HG03432 (cell line): ENCODE measurements at regions not wholly inside any gene's neighbourhood (a gene's known extent, or its start where the extent isn't known, plus 50 kb on each side); places are given as distances from the start of the nearest gene placed in this dataset.
A peak's percentile ranks its signal among the peaks of the same experiment; 100 is the strongest.

Experiments
- ATAC-seq: cut with Tn5 transposase; IDR thresholded peaks from one replicate; pipeline ENCODE4 v1.9.1; 2021; ENCODE audit warnings: mild to moderate bottlenecking, moderate library complexity; ENCODE audit not compliant: unreplicated experiment

GRCh38 chr2:82665691-82666090 is 1793.4 kb downstream of the SUCLG1 start:
- no peak for ATAC-seq

- ATAC-seq, result no peak
Observed at GRCh38 chr2:82657106-82657505, 1802.0 kb downstream of the SUCLG1 start.

- ATAC-seq, result no peak
Observed at GRCh38 chr2:82656420-82656819, 1802.7 kb downstream of the SUCLG1 start.

- ATAC-seq, result no peak
Observed at GRCh38 chr2:82652117-82652516, 1807.0 kb downstream of the SUCLG1 start.

- ATAC-seq, result no peak
Observed at GRCh38 chr2:82650038-82650437, 1809.0 kb downstream of the SUCLG1 start.

- no peak for ATAC-seq
Observed at GRCh38 chr2:82641598-82642180, 1817.4 kb downstream of the SUCLG1 start.

- ATAC-seq, result no peak
Observed at GRCh38 chr2:82636402-82637020, 1822.6 kb downstream of the SUCLG1 start.

GRCh38 chr2:82599021-82599420 is 1860.1 kb downstream of the SUCLG1 start:
- ATAC-seq, result no peak

- no peak for ATAC-seq
Observed at GRCh38 chr2:82596581-82596980, 1862.5 kb downstream of the SUCLG1 start.

GRCh38 chr2:82591718-82592117 is 1867.4 kb downstream of the SUCLG1 start:
- ATAC-seq, result no peak

GRCh38 chr2:82576656-82577055 is 1882.4 kb downstream of the SUCLG1 start:
- no peak for ATAC-seq

- peak; percentile 85 for ATAC-seq
Observed at GRCh38 chr2:82539280-82539621, 1919.8 kb downstream of the SUCLG1 start.

GRCh38 chr2:82538590-82539279 is 1920.3 kb downstream of the SUCLG1 start:
- peak; percentile 12 for ATAC-seq

GRCh38 chr2:82528288-82528687 is 1930.8 kb downstream of the SUCLG1 start:
- ATAC-seq, result no peak

GRCh38 chr2:82527124-82527523 is 1932.0 kb downstream of the SUCLG1 start:
- no peak for ATAC-seq

- ATAC-seq, result no peak
Observed at GRCh38 chr2:82526277-82526676, 1932.8 kb downstream of the SUCLG1 start.

GRCh38 chr2:82525744-82526143 is 1933.3 kb downstream of the SUCLG1 start:
- no peak for ATAC-seq

GRCh38 chr2:82524826-82525225 is 1934.3 kb downstream of the SUCLG1 start:
- no peak for ATAC-seq

- ATAC-seq, result no peak
Observed at GRCh38 chr2:82511894-82512293, 1947.2 kb downstream of the SUCLG1 start.

GRCh38 chr2:82508702-82509101 is 1950.4 kb downstream of the SUCLG1 start:
- no peak for ATAC-seq

GRCh38 chr2:82507657-82508056 is 1951.4 kb downstream of the SUCLG1 start:
- no peak for ATAC-seq

- ATAC-seq, result no peak
Observed at GRCh38 chr2:82501217-82501616, 1957.9 kb downstream of the SUCLG1 start.
